GM10266 (cell line): ENCODE measurements at regions not wholly inside any gene's neighbourhood (a gene's known extent, or its start where the extent isn't known, plus 50 kb on each side); places are given as distances from the start of the nearest gene placed in this dataset.

Experiments used
- DNase-seq: peaks from one replicate; pipeline ENCODE4 v3.0.0; 2012; ENCODE audit errors: extremely low spot score
- CTCF ChIP-seq: IDR thresholded peaks from 2 replicates; pipeline ENCODE4 v1.5.1; 2012; ENCODE audit warnings: mild to moderate bottlenecking, low read depth; ENCODE audit not compliant: control insufficient read depth, insufficient read depth; ENCODE audit errors: missing control alignments

- no peak for DNase-seq
- no peak for TF ChIP-seq CTCF
Observed at GRCh38 chr16:17986991-17987390, 349.5 kb downstream of the NPIPA8 start.

GRCh38 chr16:17984810-17985209 lies 351.7 kb downstream of the NPIPA8 start:
- TF ChIP-seq CTCF: no peak
- no peak for DNase-seq

- no peak for TF ChIP-seq CTCF
- DNase-seq: no peak
Observed at GRCh38 chr16:17983847-17984639, 352.5 kb downstream of the NPIPA8 start.

- TF ChIP-seq CTCF: no peak
- no peak for DNase-seq
Observed at GRCh38 chr16:17983114-17983513, 353.4 kb downstream of the NPIPA8 start.

GRCh38 chr16:17977260-17977659 lies 359.3 kb downstream of the NPIPA8 start:
- no peak for DNase-seq
- no peak for TF ChIP-seq CTCF

- DNase-seq: no peak
- TF ChIP-seq CTCF: no peak
Observed at GRCh38 chr16:17972460-17972943, 364.0 kb downstream of the NPIPA8 start.

- no peak for DNase-seq
- no peak for TF ChIP-seq CTCF
Observed at GRCh38 chr16:17970816-17971331, 365.7 kb downstream of the NPIPA8 start.
